H1 (cell line): ENCODE measurements at regions not wholly inside any gene's neighbourhood (a gene's known extent, or its start where the extent isn't known, plus 50 kb on each side); places are given as distances from the start of the nearest gene placed in this dataset.

Experiments used
- CEBPB ChIP-seq: IDR thresholded peaks from 2 replicates; pipeline ENCODE4 v1.6.1; 2012; ENCODE audit warnings: low read depth, low read length
- CHD2 ChIP-seq: IDR thresholded peaks from 2 replicates; pipeline ENCODE4 v1.6.1; 2012; ENCODE audit warnings: low read length, improper control_type of control experiment
- CTCF ChIP-seq, 3 experiments: IDR thresholded peaks; 1 replicate in 2 of 3; 2 replicates in 1 of 3; pipeline versions ENCODE4 v1.5.1 to v1.6.1; 2011; ENCODE audit warnings: low read length in 3 of 3, mild to moderate bottlenecking in 3 of 3, inconsistent platforms in 2 of 3, low read depth in 1 of 3, moderate library complexity in 1 of 3; ENCODE audit not compliant: insufficient read depth in 1 of 3; ENCODE audit errors: control extremely low read depth in 1 of 3
- EP300 ChIP-seq, 2 experiments: IDR thresholded peaks; 1 replicate in 1 of 2; 2 replicates in 1 of 2; pipeline ENCODE4 v1.6.1; 2011 to 2012; ENCODE audit warnings: low read depth in 2 of 2, low read length in 2 of 2, mild to moderate bottlenecking in 2 of 2, borderline replicate concordance in 1 of 2, inconsistent platforms in 1 of 2, moderate library complexity in 1 of 2
- JUN ChIP-seq: IDR thresholded peaks from 2 replicates; pipeline ENCODE4 v1.6.1; 2011; ENCODE audit warnings: low read depth, mild to moderate bottlenecking, improper control_type of control experiment, low read length
- KDM1A ChIP-seq: fragments of 200-600, 300-600 bp; sonication (generic); IDR thresholded peaks from 2 replicates; pipeline ENCODE4 v1.7.1; 2016; ENCODE audit warnings: mild to moderate bottlenecking, low read length, borderline replicate concordance
- PHF8 ChIP-seq: fragments of 200-600 bp; sonication (generic); conservative IDR thresholded peaks from 2 replicates; pipeline ENCODE4 v1.7.1; 2012; ENCODE audit warnings: low read depth, mild to moderate bottlenecking, inconsistent platforms, low read length, moderate library complexity
- POLR2A ChIP-seq, 2 experiments: IDR thresholded peaks; 1 replicate in 1 of 2; 2 replicates in 1 of 2; pipeline ENCODE4 v1.6.1; 2011; ENCODE audit warnings: low read depth in 2 of 2, low read length in 2 of 2, mild to moderate bottlenecking in 2 of 2; ENCODE audit errors: control extremely low read depth in 1 of 2
- POLR2AphosphoS5 ChIP-seq: IDR thresholded peaks from 2 replicates; pipeline ENCODE4 v1.6.1; 2011; ENCODE audit warnings: low read depth, low read length
- SP1 ChIP-seq: IDR thresholded peaks from 2 replicates; pipeline ENCODE4 v1.6.1; 2011; ENCODE audit warnings: low read depth, low read length
- SP4 ChIP-seq: IDR thresholded peaks from 2 replicates; pipeline ENCODE4 v1.6.1; 2012; ENCODE audit warnings: low read length, inconsistent platforms
- TAF1 ChIP-seq: IDR thresholded peaks from 2 replicates; pipeline ENCODE4 v1.6.1; 2011; ENCODE audit warnings: mild to moderate bottlenecking, low read depth, low read length
- TF ChIP-seq, protein P1 (sequence below): IDR thresholded peaks from 2 replicates; pipeline ENCODE4 v1.6.1; 2011; ENCODE audit warnings: low read length, improper control_type of control experiment

- TF ChIP-seq JUN (no peak), CEBPB (no peak), POLR2AphosphoS5 (no peak), CTCF (IDR thresholded peaks at IDR 0.05; ENCODE audit: control extremely low read depth in 1 of 3, insufficient read depth in 1 of 3, low read depth in 1 of 3, low read length in 3 of 3) (no peak), CHD2 (no peak), TAF1 (no peak), POLR2A (IDR thresholded peaks at IDR 0.05; ENCODE audit: control extremely low read depth in 1 of 2, low read depth in 2 of 2, low read length in 2 of 2) (no peak), SP4 (no peak), EP300 (IDR thresholded peaks at IDR 0.05; ENCODE audit: borderline replicate concordance in 1 of 2, low read depth in 2 of 2, low read length in 2 of 2) (no peak), SP1 (no peak), KDM1A (no peak), PHF8 (no peak)
- TF ChIP-seq, protein P1, sequence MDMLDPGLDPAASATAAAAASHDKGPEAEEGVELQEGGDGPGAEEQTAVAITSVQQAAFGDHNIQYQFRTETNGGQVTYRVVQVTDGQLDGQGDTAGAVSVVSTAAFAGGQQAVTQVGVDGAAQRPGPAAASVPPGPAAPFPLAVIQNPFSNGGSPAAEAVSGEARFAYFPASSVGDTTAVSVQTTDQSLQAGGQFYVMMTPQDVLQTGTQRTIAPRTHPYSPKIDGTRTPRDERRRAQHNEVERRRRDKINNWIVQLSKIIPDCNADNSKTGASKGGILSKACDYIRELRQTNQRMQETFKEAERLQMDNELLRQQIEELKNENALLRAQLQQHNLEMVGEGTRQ: no peak
These were observed 341.8 kb upstream of the CCDC179 start for GRCh38 chr11:23201936-23202522.
